Retinal pigment epithelial cell (primary cell): ENCODE measurements at regions not wholly inside any gene's neighbourhood (a gene's known extent, or its start where the extent isn't known, plus 50 kb on each side); places are given as distances from the start of the nearest gene placed in this dataset.
"Not testable (repeated sequence)": the region's sequence is repeated elsewhere in the genome, so short reads cannot be mapped to it uniquely, and the experiment has no call there.

ENCODE experiments used
- DNase-seq: peaks from one replicate; pipeline ENCODE4 v3.0.0-alpha.2; 2010; ENCODE audit warnings: low read depth
- H3K4me3 ChIP-seq: 2 replicates; pipeline ENCODE4 v1.5.1; 2011; ENCODE audit warnings: mild to moderate bottlenecking, low read length, control low read depth, moderate library complexity
- CTCF ChIP-seq: conservative IDR thresholded peaks from 2 replicates; pipeline ENCODE4 v1.5.1; 2011; ENCODE audit warnings: low read depth, low read length, control low read depth, inconsistent platforms

GRCh38 chr12:3379079-3379478 is 111.9 kb upstream of the PRMT8 start:
- no peak overlapping the region for H3K4me3 ChIP-seq
- DNase-seq = no peak
- no peak for TF ChIP-seq CTCF

GRCh38 chr12:3380200-3381043 is 110.6 kb upstream of the PRMT8 start:
- no peak for TF ChIP-seq CTCF
- no peak overlapping the region for H3K4me3 ChIP-seq
- no peak for DNase-seq

- no peak for DNase-seq
- H3K4me3 ChIP-seq = no peak overlapping the region
- TF ChIP-seq CTCF = no peak
These were observed 109.7 kb upstream of the PRMT8 start for GRCh38 chr12:3381059-3382047.

- H3K4me3 ChIP-seq = no peak overlapping the region
- no peak for DNase-seq
- no peak for TF ChIP-seq CTCF
These were observed 101.0 kb upstream of the PRMT8 start for GRCh38 chr12:3389986-3390385.

- H3K4me3 ChIP-seq, DNase-seq: not testable (repeated sequence)
These were observed 93.4 kb upstream of the PRMT8 start for GRCh38 chr12:3397596-3397995.

GRCh38 chr12:3398196-3398789 is 92.7 kb upstream of the PRMT8 start:
- no peak for TF ChIP-seq CTCF
- H3K4me3 ChIP-seq = no peak overlapping the region
- DNase-seq = no peak

- DNase-seq = no peak
- TF ChIP-seq CTCF = no peak
- no peak overlapping the region for H3K4me3 ChIP-seq
These were observed 85.2 kb upstream of the PRMT8 start for GRCh38 chr12:3405821-3406220.
